ENCODE measurements at regions not wholly inside any gene's neighbourhood (a gene's known extent, or its start where the extent isn't known, plus 50 kb on each side); places are given as distances from the start of the nearest gene placed in this dataset.

DNA sequence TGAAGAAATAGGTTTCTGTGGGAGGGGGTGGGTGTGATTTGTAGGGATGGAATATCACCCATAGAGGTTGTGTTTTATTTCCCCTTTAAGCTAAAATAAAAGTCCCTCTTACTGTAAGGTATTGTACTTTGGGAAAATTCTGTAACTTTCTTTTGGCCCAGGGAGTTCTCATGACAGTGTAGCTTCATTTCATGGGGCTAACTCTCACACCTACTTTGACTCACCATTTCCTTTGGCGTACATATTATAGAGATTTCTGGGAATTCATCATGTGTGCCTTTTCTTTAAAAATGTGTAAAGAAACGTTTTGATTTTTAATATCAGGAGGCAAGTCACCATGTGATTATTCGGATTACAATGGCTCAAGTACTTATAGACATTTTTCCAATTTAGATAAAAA lies 477.7 kb upstream of the CFAP20DC start:
- no peaks in the 10 kb centered on the region for H3K4me1 ChIP-seq (ENCODE audit: control insufficient read depth in 2 of 2, insufficient read depth in 2 of 2, low read length in 2 of 2)
- H3K9me3 ChIP-seq (ENCODE audit: control insufficient read depth in 2 of 2, insufficient read depth in 1 of 2, low read length in 1 of 2), result no peaks in the 10 kb centered on the region
- H3K27ac ChIP-seq (ENCODE audit: low read depth in 1 of 2, low read length in 1 of 2), result no peak overlapping the region
- DNase-seq (ENCODE audit: low read depth in 6 of 9, low spot score in 9 of 9), result no peak
- no peaks in the 10 kb centered on the region for H3K27me3 ChIP-seq (ENCODE audit: control insufficient read depth in 2 of 2, insufficient read depth in 1 of 2, low read length in 1 of 2)
- H3K4me3 ChIP-seq (ENCODE audit: low read length in 2 of 2), result no peak overlapping the region
- WGBS, result 94% methylated on average over 3 of the region's 3 CpGs
- no peaks in the 10 kb centered on the region for H3K36me3 ChIP-seq (ENCODE audit: control insufficient read depth in 2 of 2, insufficient read depth in 2 of 2, low read length in 1 of 2)

DNA sequence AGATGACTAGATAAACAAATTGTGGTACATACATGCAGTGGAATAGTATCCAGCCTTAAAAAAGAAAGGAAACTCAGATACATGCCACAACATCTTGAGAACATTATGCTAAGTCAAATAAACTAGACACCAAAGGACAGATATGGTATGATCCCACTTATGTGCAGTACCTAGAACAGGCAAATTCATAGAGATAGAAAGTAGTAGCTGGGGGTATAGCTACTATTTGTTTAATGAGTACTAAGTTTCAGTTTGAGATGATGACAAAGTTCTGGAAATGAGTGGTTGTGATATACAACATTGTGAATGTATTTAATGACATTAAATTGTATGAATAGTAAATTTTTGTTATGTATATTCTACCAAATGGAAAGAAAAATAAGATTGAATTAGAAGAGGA lies 477.2 kb upstream of the CFAP20DC start:
- Histone ChIP-seq H3K9me3 (ENCODE audit: control insufficient read depth in 2 of 2, insufficient read depth in 1 of 2, low read length in 1 of 2) (no peaks in the 10 kb centered on the region), H3K4me1 (ENCODE audit: control insufficient read depth in 2 of 2, insufficient read depth in 2 of 2, low read length in 2 of 2) (no peaks in the 10 kb centered on the region), H3K27ac (ENCODE audit: low read depth in 1 of 2, low read length in 1 of 2) (no peak overlapping the region), H3K4me3 (ENCODE audit: low read length in 2 of 2) (no peak overlapping the region), H3K36me3 (ENCODE audit: control insufficient read depth in 2 of 2, insufficient read depth in 2 of 2, low read length in 1 of 2) (no peaks in the 10 kb centered on the region), H3K27me3 (ENCODE audit: control insufficient read depth in 2 of 2, insufficient read depth in 1 of 2, low read length in 1 of 2) (no peaks in the 10 kb centered on the region)
- DNase-seq (ENCODE audit: low read depth in 6 of 9, low spot score in 9 of 9), result no peak

DNA sequence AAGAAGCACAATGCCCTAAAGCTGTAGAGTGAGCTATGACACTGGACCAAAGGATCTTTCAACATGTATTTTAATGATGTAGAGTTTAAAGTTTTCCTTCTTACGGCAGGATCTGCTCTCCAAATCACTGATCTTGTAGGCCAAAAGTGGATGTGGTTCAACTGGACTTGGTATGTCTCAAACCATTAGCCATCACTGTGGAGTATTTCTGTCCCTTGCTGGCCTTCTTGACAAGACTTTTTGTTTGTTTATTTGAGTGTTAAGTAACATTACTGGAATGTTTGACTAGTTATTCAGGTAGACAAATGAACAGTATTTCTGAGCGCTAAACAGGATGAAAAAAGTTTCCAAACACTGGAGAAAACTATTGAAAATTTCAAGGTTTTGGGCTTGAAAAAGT lies 472.7 kb upstream of the CFAP20DC start:
- H3K4me1 ChIP-seq (ENCODE audit: control insufficient read depth in 2 of 2, insufficient read depth in 2 of 2, low read length in 2 of 2), result no peaks in the 10 kb centered on the region
- WGBS, result 98% methylated on average over 2 of the region's 2 CpGs
- H3K4me3 ChIP-seq (ENCODE audit: low read length in 2 of 2), result no peak overlapping the region
- H3K36me3 ChIP-seq (ENCODE audit: control insufficient read depth in 2 of 2, insufficient read depth in 2 of 2, low read length in 1 of 2), result no peaks in the 10 kb centered on the region
- H3K9me3 ChIP-seq (ENCODE audit: control insufficient read depth in 2 of 2, insufficient read depth in 1 of 2, low read length in 1 of 2), result no peaks in the 10 kb centered on the region
- DNase-seq (ENCODE audit: low read depth in 6 of 9, low spot score in 9 of 9), result no peak
- H3K27me3 ChIP-seq (ENCODE audit: control insufficient read depth in 2 of 2, insufficient read depth in 1 of 2, low read length in 1 of 2), result no peaks in the 10 kb centered on the region
- no peak overlapping the region for H3K27ac ChIP-seq (ENCODE audit: low read depth in 1 of 2, low read length in 1 of 2)

DNA sequence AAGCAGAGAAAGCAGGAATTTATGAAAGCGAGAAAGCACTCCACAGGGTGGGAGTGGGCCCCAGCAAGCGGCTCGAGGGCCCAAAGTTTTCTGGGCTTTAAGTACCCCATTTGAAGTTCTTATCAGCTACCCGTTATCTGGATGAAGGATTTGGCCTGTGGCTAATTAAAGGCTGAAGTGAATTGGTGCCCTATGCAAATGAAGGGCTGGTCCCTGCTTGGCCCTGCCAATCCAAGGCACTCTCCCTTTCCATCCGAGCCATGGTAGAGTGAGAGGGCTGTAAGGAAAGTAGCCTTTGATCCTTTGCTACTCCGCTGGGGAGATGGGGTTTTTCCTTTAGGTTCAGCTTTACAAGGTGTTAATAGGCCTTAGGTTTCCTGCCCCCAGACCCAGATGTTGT lies 469.3 kb upstream of the CFAP20DC start:
- Histone ChIP-seq H3K36me3 (ENCODE audit: control insufficient read depth in 2 of 2, insufficient read depth in 2 of 2, low read length in 1 of 2) (no peaks in the 10 kb centered on the region), H3K4me3 (ENCODE audit: low read length in 2 of 2) (no peak overlapping the region), H3K4me1 (ENCODE audit: control insufficient read depth in 2 of 2, insufficient read depth in 2 of 2, low read length in 2 of 2) (peaks cover 0 to 3% of the 10 kb centered on the region in 2 donors), H3K27ac (ENCODE audit: low read depth in 1 of 2, low read length in 1 of 2) (no peak overlapping the region), H3K27me3 (ENCODE audit: control insufficient read depth in 2 of 2, insufficient read depth in 1 of 2, low read length in 1 of 2) (no peaks in the 10 kb centered on the region), H3K9me3 (ENCODE audit: control insufficient read depth in 2 of 2, insufficient read depth in 1 of 2, low read length in 1 of 2) (no peaks in the 10 kb centered on the region)
- WGBS, result 98% methylated on average over 6 of the region's 6 CpGs
- DNase-seq (ENCODE audit: low read depth in 6 of 9, low spot score in 9 of 9), result no peak

DNA sequence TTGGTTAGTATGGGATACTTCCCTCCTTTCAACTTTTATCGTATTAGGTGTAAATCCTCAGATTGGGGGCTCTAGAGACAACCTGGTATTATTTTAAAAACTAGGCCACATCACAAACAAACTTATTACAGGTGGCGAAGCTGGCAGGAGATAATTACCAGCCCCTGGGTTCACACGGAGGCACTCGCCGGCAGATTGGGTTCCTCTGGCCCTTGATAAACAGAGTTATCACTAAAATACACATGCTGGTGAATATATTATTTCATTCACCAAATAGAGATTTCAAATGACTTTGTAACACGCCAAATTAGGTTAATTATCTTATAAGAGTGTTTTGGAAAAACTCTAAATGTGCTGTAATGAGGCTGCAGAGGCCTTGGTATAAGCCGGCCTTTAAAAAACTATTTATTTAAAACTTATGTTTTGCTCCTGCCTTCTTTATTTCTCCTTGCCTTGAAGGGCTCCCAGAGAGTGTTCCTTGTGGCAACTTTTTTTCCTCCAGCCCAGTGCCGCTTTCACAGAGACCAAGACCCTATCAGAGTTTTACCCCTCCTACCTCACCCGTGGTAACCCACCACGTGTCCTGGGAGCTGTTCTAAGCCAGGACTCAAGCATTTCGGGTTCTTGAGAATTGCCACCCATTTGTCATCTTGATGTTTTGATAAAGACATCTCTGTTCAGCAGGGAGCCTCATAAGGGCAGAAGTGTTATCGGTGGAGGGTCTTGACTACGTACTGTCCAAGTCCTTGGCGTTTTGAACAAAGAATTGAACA lies 468.6 kb upstream of the CFAP20DC start:
- H3K27me3 ChIP-seq (ENCODE audit: control insufficient read depth in 2 of 2, insufficient read depth in 1 of 2, low read length in 1 of 2), result no peaks in the 10 kb centered on the region
- 97% methylated on average over 14 of the region's 14 CpGs for WGBS
- DNase-seq (ENCODE audit: low read depth in 6 of 9, low spot score in 9 of 9), result no peak
- H3K4me3 ChIP-seq (ENCODE audit: low read length in 2 of 2), result no peak overlapping the region
- peaks cover 0 to 3% of the 10 kb centered on the region in 2 donors for H3K4me1 ChIP-seq (ENCODE audit: control insufficient read depth in 2 of 2, insufficient read depth in 2 of 2, low read length in 2 of 2)
- no peaks in the 10 kb centered on the region for H3K9me3 ChIP-seq (ENCODE audit: control insufficient read depth in 2 of 2, insufficient read depth in 1 of 2, low read length in 1 of 2)
- H3K36me3 ChIP-seq (ENCODE audit: control insufficient read depth in 2 of 2, insufficient read depth in 2 of 2, low read length in 1 of 2), result no peaks in the 10 kb centered on the region
- H3K27ac ChIP-seq (ENCODE audit: low read depth in 1 of 2, low read length in 1 of 2), result no peak overlapping the region

DNA sequence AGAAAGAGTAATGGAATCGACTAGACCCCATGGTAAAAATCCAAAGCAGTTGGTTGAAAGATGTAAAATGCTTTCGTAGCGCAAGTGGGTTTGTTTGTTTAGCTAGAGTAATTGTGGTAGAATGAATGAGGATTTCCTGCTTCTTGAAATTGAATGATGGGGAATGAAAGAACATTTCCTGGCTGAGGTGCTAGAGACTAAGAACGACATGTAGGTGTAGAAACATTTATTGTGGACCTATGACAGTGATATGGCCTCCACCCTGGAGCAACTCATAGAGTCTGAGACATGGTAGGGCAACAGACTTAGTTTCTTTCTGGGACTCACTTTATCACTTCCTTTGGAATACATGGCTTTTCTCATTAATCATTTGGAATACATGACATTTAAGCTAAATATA lies 467.6 kb upstream of the CFAP20DC start:
- no peak for DNase-seq (ENCODE audit: low read depth in 6 of 9, low spot score in 9 of 9)
- Histone ChIP-seq H3K9me3 (ENCODE audit: control insufficient read depth in 2 of 2, insufficient read depth in 1 of 2, low read length in 1 of 2) (no peaks in the 10 kb centered on the region), H3K4me3 (ENCODE audit: low read length in 2 of 2) (no peak overlapping the region), H3K27ac (ENCODE audit: low read depth in 1 of 2, low read length in 1 of 2) (no peak overlapping the region), H3K36me3 (ENCODE audit: control insufficient read depth in 2 of 2, insufficient read depth in 2 of 2, low read length in 1 of 2) (no peaks in the 10 kb centered on the region), H3K4me1 (ENCODE audit: control insufficient read depth in 2 of 2, insufficient read depth in 2 of 2, low read length in 2 of 2) (peaks cover 0 to 3% of the 10 kb centered on the region in 2 donors), H3K27me3 (ENCODE audit: control insufficient read depth in 2 of 2, insufficient read depth in 1 of 2, low read length in 1 of 2) (no peaks in the 10 kb centered on the region)
- 73% methylated on average over 4 of the region's 4 CpGs for WGBS

DNA sequence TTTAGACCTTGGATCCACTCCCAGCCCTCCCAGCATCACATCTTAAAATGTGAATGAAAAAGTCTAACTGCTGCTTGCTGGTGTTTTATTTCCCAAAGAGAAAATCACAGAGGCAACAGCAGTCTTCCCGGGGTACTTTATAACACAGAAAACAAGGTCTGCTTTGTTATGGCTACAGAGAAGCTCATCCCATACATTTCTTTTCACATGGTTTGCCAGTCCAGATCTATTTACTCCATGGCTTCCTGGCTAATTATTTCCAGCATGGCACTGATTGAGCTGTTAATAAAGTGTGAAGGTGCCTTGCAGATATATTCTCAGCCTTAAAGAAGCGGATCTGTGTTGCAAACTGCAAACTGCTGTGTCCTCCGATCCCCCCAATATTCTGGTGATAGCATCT lies 466.1 kb upstream of the CFAP20DC start:
- 95% methylated on average over 3 of the region's 3 CpGs for WGBS

DNA sequence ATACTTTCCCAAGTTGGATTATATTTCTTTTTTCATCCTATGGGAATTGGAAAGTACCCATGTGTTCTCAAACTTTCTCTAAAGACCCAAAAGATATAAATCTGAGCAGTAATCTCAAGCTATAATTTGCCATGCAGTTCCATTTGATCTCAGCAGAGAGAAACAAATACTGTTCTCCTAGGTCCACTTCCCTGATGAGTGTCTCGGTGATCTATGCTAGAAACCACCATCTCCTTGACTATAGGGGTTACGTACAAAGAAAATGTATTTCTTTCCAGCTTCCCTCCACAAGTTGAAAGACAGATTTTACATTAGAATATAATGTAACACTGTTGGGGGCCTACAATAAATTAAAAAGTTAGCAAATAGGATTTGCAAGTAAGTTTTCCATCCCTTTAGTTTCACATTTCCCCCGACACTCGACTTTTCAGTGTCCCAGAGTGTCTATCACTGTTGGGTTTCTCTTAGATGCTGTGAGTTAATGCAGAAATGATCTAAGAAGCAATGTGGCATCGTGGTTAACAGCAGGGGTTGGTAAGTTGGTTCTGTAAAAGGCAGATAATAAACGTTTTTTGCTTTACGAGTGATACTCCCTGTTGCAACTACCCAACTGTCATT lies 465.1 kb upstream of the CFAP20DC start:
- peaks cover 0 to 6% of the 10 kb centered on the region in 2 donors for H3K9me3 ChIP-seq (ENCODE audit: control insufficient read depth in 2 of 2, insufficient read depth in 1 of 2, low read length in 1 of 2)
- no peak overlapping the region for H3K27ac ChIP-seq (ENCODE audit: low read depth in 1 of 2, low read length in 1 of 2)
- WGBS, result 44% methylated on average over 7 of the region's 7 CpGs
- H3K27me3 ChIP-seq (ENCODE audit: control insufficient read depth in 2 of 2, insufficient read depth in 1 of 2, low read length in 1 of 2), result no peaks in the 10 kb centered on the region
- no peaks in the 10 kb centered on the region for H3K36me3 ChIP-seq (ENCODE audit: control insufficient read depth in 2 of 2, insufficient read depth in 2 of 2, low read length in 1 of 2)
- H3K4me3 ChIP-seq (ENCODE audit: low read length in 2 of 2), result no peak overlapping the region
- peak in 3 of 9 donors; percentile 5 to 31 (median 31) for DNase-seq (ENCODE audit: low read depth in 6 of 9, low spot score in 9 of 9)
- H3K4me1 ChIP-seq (ENCODE audit: control insufficient read depth in 2 of 2, insufficient read depth in 2 of 2, low read length in 2 of 2), result peaks cover 0 to 3% of the 10 kb centered on the region in 2 donors

More for the DNA sequence above, 466.1 kb upstream of the CFAP20DC start:
- peaks cover 0 to 6% of the 10 kb centered on the region in 2 donors for H3K9me3 ChIP-seq (ENCODE audit: control insufficient read depth in 2 of 2, insufficient read depth in 1 of 2, low read length in 1 of 2)
- no peak overlapping the region for H3K27ac ChIP-seq (ENCODE audit: low read depth in 1 of 2, low read length in 1 of 2)
- H3K4me3 ChIP-seq (ENCODE audit: low read length in 2 of 2), result no peak overlapping the region
- H3K27me3 ChIP-seq (ENCODE audit: control insufficient read depth in 2 of 2, insufficient read depth in 1 of 2, low read length in 1 of 2), result no peaks in the 10 kb centered on the region
- peaks cover 0 to 3% of the 10 kb centered on the region in 2 donors for H3K4me1 ChIP-seq (ENCODE audit: control insufficient read depth in 2 of 2, insufficient read depth in 2 of 2, low read length in 2 of 2)
- no peaks in the 10 kb centered on the region for H3K36me3 ChIP-seq (ENCODE audit: control insufficient read depth in 2 of 2, insufficient read depth in 2 of 2, low read length in 1 of 2)
- no peak for DNase-seq (ENCODE audit: low read depth in 6 of 9, low spot score in 9 of 9)

DNA sequence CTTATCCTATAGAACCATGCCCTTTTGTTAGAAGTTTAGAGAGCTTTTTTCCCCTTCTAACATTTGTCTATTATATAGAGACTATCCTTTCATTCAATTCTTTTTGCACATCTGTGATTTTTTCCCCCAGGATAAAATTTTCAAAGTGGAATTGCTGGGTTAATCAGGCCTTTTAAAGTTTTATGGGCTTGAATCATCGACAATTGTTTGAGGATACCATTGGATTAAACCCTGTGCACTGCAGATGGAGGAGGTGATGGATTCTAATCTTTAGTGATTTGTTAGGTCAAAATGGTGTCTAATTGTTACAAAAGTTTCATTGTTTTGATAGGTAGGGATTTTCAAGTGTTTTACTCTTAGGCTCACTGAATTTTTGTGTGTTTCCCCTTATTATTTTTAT lies 463.7 kb upstream of the CFAP20DC start:
- H3K9me3 ChIP-seq (ENCODE audit: control insufficient read depth in 2 of 2, insufficient read depth in 1 of 2, low read length in 1 of 2), result peaks cover 0 to 6% of the 10 kb centered on the region in 2 donors
- no peaks in the 10 kb centered on the region for H3K36me3 ChIP-seq (ENCODE audit: control insufficient read depth in 2 of 2, insufficient read depth in 2 of 2, low read length in 1 of 2)
- H3K27ac ChIP-seq (ENCODE audit: low read depth in 1 of 2, low read length in 1 of 2), result no peak overlapping the region
- WGBS, result 96% methylated on average over 1 of the region's 1 CpG
- no peak overlapping the region for H3K4me3 ChIP-seq (ENCODE audit: low read length in 2 of 2)
- H3K4me1 ChIP-seq (ENCODE audit: control insufficient read depth in 2 of 2, insufficient read depth in 2 of 2, low read length in 2 of 2), result peaks cover 0 to 3% of the 10 kb centered on the region in 2 donors
- no peaks in the 10 kb centered on the region for H3K27me3 ChIP-seq (ENCODE audit: control insufficient read depth in 2 of 2, insufficient read depth in 1 of 2, low read length in 1 of 2)
- no peak for DNase-seq (ENCODE audit: low read depth in 6 of 9, low spot score in 9 of 9)

Data from thymus (tissue), 11 donors.